GM18951 (cell line): ENCODE measurements at regions not wholly inside any gene's neighbourhood (a gene's known extent, or its start where the extent isn't known, plus 50 kb on each side); places are given as distances from the start of the nearest gene placed in this dataset.

ENCODE experiments used
- POLR2A ChIP-seq: IDR thresholded peaks from 4 replicates; pipeline ENCODE4 v1.6.1; 2011; ENCODE audit warnings: mild to moderate bottlenecking; ENCODE audit not compliant: insufficient read length, insufficient read depth; ENCODE audit errors: extremely low read depth
- in situ Hi-C: fragments of 300-500 bp; cut with MboI; formaldehyde crosslinking; loops from one replicate; pipeline ENCODE4 v1.12.0; 2022; ENCODE audit warnings: low sequenced_read_pairs, mixed read lengths, inconsistent platforms; ENCODE audit not compliant: unreplicated experiment

- in situ Hi-C loops, result loop anchor here (5.0 to 10.0 kb wide), 2 partner anchors 36 to 59 kb away; no protein-coding TSS in a partner anchor
- no peak for TF ChIP-seq POLR2A
These were observed 77.1 kb upstream of the SCIN start for GRCh38 chr7:12493407-12493806.

DNA sequence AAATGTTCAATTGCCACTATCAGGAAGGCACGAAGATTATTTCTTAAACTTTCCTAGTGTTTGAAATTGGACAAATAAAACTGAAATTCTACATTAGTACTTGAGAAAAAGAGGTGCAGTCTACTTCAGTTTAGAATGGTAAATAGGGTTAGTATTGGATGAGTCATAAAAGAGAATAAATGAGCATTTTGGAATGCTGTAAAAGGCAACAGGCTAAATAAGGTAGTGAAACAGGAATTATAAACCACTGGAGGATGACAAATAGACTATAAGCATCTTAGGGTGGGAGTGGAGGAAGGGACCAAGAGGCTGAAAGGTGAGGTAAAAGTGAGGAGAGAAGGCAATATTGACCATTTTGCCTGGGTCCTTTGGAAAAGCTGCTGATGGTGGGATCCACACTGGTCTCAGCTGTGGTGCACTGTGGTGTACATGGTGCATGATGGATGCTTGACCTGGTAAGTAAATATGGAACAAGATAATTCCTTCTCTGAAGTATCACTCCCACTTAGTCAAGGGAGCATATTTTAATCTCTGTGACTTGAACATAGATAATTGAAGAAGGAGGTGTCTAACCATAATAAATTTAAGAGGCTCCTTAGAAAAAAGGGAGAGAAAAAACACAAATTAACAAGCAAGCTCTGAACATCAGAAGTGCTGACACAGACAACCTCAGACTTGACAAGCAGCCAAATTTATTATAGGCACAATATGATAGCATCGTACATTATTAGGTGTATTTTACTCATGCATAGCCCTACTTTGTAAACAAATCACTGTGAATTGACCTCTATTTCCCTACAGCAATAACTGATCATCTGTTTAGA, 76.4 kb upstream of the SCIN start:
- no peak for TF ChIP-seq POLR2A
- in situ Hi-C loops, result loop anchor here (5.0 to 10.0 kb wide), 2 partner anchors 37 to 59 kb away; no protein-coding TSS in a partner anchor

GRCh38 chr7:12494687-12495024, 75.9 kb upstream of the SCIN start:
- in situ Hi-C loops, result loop anchor here (5.0 to 10.0 kb wide), 2 partner anchors 37 to 60 kb away; no protein-coding TSS in a partner anchor
- TF ChIP-seq POLR2A, result no peak

- in situ Hi-C loops, result loop anchor here (10.0 kb wide), 1 partner anchor 62 kb away; no protein-coding TSS in a partner anchor
These were observed 73.4 kb upstream of the SCIN start for GRCh38 chr7:12496901-12497674.

DNA sequence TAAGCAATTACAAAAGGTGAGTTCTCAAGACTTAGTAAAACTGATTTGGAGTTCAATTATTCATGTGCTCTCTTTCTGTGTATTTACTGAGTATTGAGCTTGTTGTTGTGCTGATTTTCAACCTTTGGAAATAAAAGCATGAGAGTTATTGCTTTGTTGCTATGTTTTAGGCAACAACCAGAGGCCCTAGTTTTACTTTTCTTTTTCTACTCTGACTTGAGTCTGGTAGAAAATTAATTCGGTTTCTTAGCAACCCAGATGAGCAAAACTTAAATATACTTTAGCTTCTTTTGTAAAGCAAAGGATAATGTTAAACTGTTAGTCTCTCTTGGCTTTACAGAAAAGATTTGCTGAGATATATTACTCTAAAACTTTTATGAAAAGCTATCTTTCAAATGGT, 66.4 kb upstream of the SCIN start:
- TF ChIP-seq POLR2A, result no peak
- in situ Hi-C loops, result no loop called here

- in situ Hi-C loops, result no loop called here
- TF ChIP-seq POLR2A, result no peak
These were observed 62.5 kb upstream of the SCIN start for GRCh38 chr7:12508005-12508404.

GRCh38 chr7:12508554-12508953, 62.0 kb upstream of the SCIN start:
- no peak for TF ChIP-seq POLR2A
- in situ Hi-C loops, result no loop called here

- in situ Hi-C loops, result no loop called here
- TF ChIP-seq POLR2A, result no peak
These were observed 53.1 kb upstream of the SCIN start for GRCh38 chr7:12517451-12517850.

- in situ Hi-C loops, result no loop called here
- TF ChIP-seq POLR2A, result no peak
These were observed 51.4 kb upstream of the SCIN start for GRCh38 chr7:12518920-12519681.

GRCh38 chr7:12519682-12520009, 50.9 kb upstream of the SCIN start:
- TF ChIP-seq POLR2A, result no peak
- in situ Hi-C loops, result loop anchor here (5.0 kb wide), 1 partner anchor 108 kb away; no protein-coding TSS in a partner anchor
